Skeletal muscle tissue (tissue), 3 donors: ENCODE measurements at regions not wholly inside any gene's neighbourhood (a gene's known extent, or its start where the extent isn't known, plus 50 kb on each side); places are given as distances from the start of the nearest gene placed in this dataset.

Experiments used
- H3K27ac ChIP-seq: one replicate; pipeline ENCODE4 v1.7.0; 2013; ENCODE audit warnings: mild to moderate bottlenecking, low read depth, low read length, inconsistent platforms
- H3K27me3 ChIP-seq, 3 donors: one replicate each; pipeline ENCODE4 v1.7.0; 2013; ENCODE audit warnings: low read length in 3 of 3; ENCODE audit not compliant: control insufficient read depth in 3 of 3, insufficient read depth in 3 of 3
- H3K36me3 ChIP-seq, 3 donors: one replicate each; pipeline ENCODE4 v1.7.0; 2013; ENCODE audit warnings: low read length in 3 of 3; ENCODE audit not compliant: control insufficient read depth in 3 of 3, insufficient read depth in 3 of 3
- H3K4me1 ChIP-seq, 3 donors: one replicate each; pipeline ENCODE4 v1.7.0; 2013; ENCODE audit warnings: low read length in 3 of 3, mild to moderate bottlenecking in 3 of 3; ENCODE audit not compliant: control insufficient read depth in 3 of 3, insufficient read depth in 3 of 3
- H3K4me3 ChIP-seq, 3 donors: one replicate each; pipeline ENCODE4 v1.7.0; 2013; ENCODE audit warnings: low read length in 3 of 3
- H3K9ac ChIP-seq, 3 donors: one replicate each; pipeline ENCODE4 v1.7.0; 2013; ENCODE audit warnings: low read length in 3 of 3, mild to moderate bottlenecking in 3 of 3, moderate library complexity in 2 of 3, low read depth in 1 of 3
- H3K9me3 ChIP-seq, 3 donors: one replicate each; pipeline ENCODE4 v1.7.0; 2013; ENCODE audit warnings: low read length in 3 of 3; ENCODE audit not compliant: control insufficient read depth in 3 of 3
- donor health status: Osteomylitis.

DNA sequence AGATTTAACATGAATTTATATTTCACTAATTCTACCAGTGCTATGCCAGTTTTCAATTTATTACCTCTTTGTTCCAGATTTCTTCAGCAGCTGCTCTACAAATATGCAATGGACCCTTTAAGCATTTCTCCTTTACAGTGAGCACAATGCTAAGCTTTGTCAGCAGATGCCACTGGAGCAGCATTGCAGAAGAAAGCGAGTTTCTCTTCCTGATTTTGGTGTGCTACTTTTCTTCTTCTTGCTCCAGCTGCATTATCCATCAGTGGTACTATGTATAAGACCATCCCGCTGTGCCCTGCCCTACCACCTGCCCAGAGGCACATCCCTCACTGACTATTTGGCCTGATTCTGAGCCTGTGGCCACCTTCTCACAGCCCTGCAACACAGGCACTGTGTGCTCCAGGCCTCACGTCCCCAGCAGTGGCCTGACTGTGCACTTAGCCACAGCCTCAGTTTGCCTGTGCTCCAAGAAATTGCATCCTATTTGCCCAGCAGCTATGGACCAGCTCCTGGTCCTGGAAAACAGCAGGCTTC lies 84.1 kb downstream of the TNFAIP3 start:
- no peak overlapping the region for H3K27ac ChIP-seq
- H3K36me3 ChIP-seq: no peaks in the 10 kb centered on the region
- no peak overlapping the region for H3K9ac ChIP-seq
- H3K9me3 ChIP-seq: no peaks in the 10 kb centered on the region
- H3K4me1 ChIP-seq: no peaks in the 10 kb centered on the region
- H3K27me3 ChIP-seq: no peaks in the 10 kb centered on the region
- no peak overlapping the region for H3K4me3 ChIP-seq

GRCh38 chr6:137952247-137952646 lies 85.2 kb downstream of the TNFAIP3 start:
- H3K4me3 ChIP-seq: no peak overlapping the region
- H3K27ac ChIP-seq: no peak overlapping the region
- no peak overlapping the region for H3K9ac ChIP-seq
- no peaks in the 10 kb centered on the region for H3K36me3 ChIP-seq
- H3K27me3 ChIP-seq: no peaks in the 10 kb centered on the region
- no peaks in the 10 kb centered on the region for H3K9me3 ChIP-seq
- H3K4me1 ChIP-seq: no peaks in the 10 kb centered on the region

- H3K9me3 ChIP-seq: no peaks in the 10 kb centered on the region
- H3K4me3 ChIP-seq: no peak overlapping the region
- no peak overlapping the region for H3K9ac ChIP-seq
- H3K4me1 ChIP-seq: no peaks in the 10 kb centered on the region
- H3K27me3 ChIP-seq: no peaks in the 10 kb centered on the region
- H3K36me3 ChIP-seq: no peaks in the 10 kb centered on the region
- no peak overlapping the region for H3K27ac ChIP-seq
Observed at GRCh38 chr6:137953761-137954160, 86.7 kb downstream of the TNFAIP3 start.

- Histone ChIP-seq H3K4me1 (no peaks in the 10 kb centered on the region), H3K36me3 (no peaks in the 10 kb centered on the region), H3K9ac (no peak overlapping the region), H3K4me3 (no peak overlapping the region), H3K9me3 (no peaks in the 10 kb centered on the region), H3K27ac (no peak overlapping the region), H3K27me3 (no peaks in the 10 kb centered on the region)
Observed at GRCh38 chr6:137954253-137954652, 87.2 kb downstream of the TNFAIP3 start.

- Histone ChIP-seq H3K4me1 (no peaks in the 10 kb centered on the region), H3K4me3 (no peak overlapping the region), H3K27ac (no peak overlapping the region), H3K9me3 (no peaks in the 10 kb centered on the region), H3K27me3 (no peaks in the 10 kb centered on the region), H3K9ac (no peak overlapping the region), H3K36me3 (no peaks in the 10 kb centered on the region)
Observed at GRCh38 chr6:137956098-137956488, 89.0 kb downstream of the TNFAIP3 start.

- no peaks in the 10 kb centered on the region for H3K36me3 ChIP-seq
- no peaks in the 10 kb centered on the region for H3K9me3 ChIP-seq
Observed at GRCh38 chr6:137957471-137957870, 90.4 kb downstream of the TNFAIP3 start.

GRCh38 chr6:137958811-137959565 lies 91.9 kb downstream of the TNFAIP3 start:
- Histone ChIP-seq H3K4me1 (no peaks in the 10 kb centered on the region), H3K36me3 (no peaks in the 10 kb centered on the region), H3K9me3 (no peaks in the 10 kb centered on the region), H3K27ac (no peak overlapping the region), H3K27me3 (no peaks in the 10 kb centered on the region), H3K9ac (no peak overlapping the region), H3K4me3 (no peak overlapping the region)

More at GRCh38 chr6:137957471-137957870, 90.4 kb downstream of the TNFAIP3 start:
- H3K4me3 ChIP-seq: no peak overlapping the region
- H3K27me3 ChIP-seq: no peaks in the 10 kb centered on the region
- no peak overlapping the region for H3K27ac ChIP-seq
- no peak overlapping the region for H3K9ac ChIP-seq
- H3K4me1 ChIP-seq: no peaks in the 10 kb centered on the region

DNA sequence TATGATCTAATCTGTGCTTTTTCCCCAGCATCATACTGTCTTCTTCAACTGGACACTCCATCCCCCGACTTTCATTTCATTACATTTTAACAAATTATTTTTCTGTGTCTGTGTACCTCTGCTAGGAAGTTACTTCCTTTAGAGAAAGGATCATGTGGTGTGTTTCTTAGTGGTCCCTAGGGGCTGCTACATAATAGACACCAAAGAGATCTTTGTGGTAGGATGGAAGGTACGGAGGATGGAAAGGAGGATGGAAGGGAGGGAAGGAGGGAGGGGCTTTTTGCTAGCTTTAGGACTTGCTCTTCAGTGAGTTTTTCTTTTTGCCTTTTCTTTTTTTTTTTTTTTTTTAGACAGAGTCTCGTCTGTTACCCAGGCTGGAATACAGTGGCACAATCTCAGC lies 95.7 kb downstream of the TNFAIP3 start:
- no peak overlapping the region for H3K4me3 ChIP-seq
- no peak overlapping the region for H3K27ac ChIP-seq
- H3K9ac ChIP-seq: no peak overlapping the region
- no peaks in the 10 kb centered on the region for H3K36me3 ChIP-seq
- no peaks in the 10 kb centered on the region for H3K9me3 ChIP-seq
- no peaks in the 10 kb centered on the region for H3K4me1 ChIP-seq
- H3K27me3 ChIP-seq: no peaks in the 10 kb centered on the region

DNA sequence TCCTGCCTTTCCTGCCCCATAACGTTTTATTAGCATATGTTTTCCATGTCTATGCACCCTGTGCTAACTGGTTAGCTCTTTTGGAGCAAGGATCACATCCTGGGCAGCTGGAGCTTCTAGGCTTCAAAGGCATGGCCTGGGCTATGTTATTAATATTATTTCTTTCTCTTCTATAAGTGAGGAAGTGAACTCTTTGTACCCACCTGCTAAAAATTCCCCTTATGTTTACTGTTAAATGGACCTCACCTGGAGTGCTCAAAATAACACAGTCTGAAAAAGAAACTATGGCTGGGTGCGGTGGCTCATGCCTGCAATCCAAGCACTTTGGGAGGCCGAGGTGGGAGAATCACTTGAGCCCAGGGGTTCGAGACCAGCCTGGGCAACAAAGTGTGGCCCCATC lies 97.8 kb downstream of the TNFAIP3 start:
- H3K36me3 ChIP-seq: no peaks in the 10 kb centered on the region
- no peaks in the 10 kb centered on the region for H3K9me3 ChIP-seq
- H3K27me3 ChIP-seq: no peaks in the 10 kb centered on the region
- no peak overlapping the region for H3K9ac ChIP-seq
- no peaks in the 10 kb centered on the region for H3K4me1 ChIP-seq
- no peak overlapping the region for H3K4me3 ChIP-seq
- H3K27ac ChIP-seq: no peak overlapping the region

- H3K27ac ChIP-seq: no peak overlapping the region
- no peaks in the 10 kb centered on the region for H3K36me3 ChIP-seq
- no peaks in the 10 kb centered on the region for H3K9me3 ChIP-seq
- no peaks in the 10 kb centered on the region for H3K4me1 ChIP-seq
- no peaks in the 10 kb centered on the region for H3K27me3 ChIP-seq
- no peak overlapping the region for H3K9ac ChIP-seq
- H3K4me3 ChIP-seq: no peak overlapping the region
Observed at GRCh38 chr6:137967689-137968454, 100.8 kb downstream of the TNFAIP3 start.
